Lower leg skin (tissue), 4 donors: ENCODE measurements at regions not wholly inside any gene's neighbourhood (a gene's known extent, or its start where the extent isn't known, plus 50 kb on each side); places are given as distances from the start of the nearest gene placed in this dataset.
A peak's percentile ranks its signal among the peaks of the same experiment; 100 is the strongest.

Experiments
- DNase-seq, 2 donors: peaks; one replicate each; pipeline ENCODE4 v3.0.0-alpha.2; 2019; ENCODE audit warnings: low spot score in 2 of 2
- H3K4me3 ChIP-seq: fragments of 200-600 bp; sonication (generic); 2 replicates; pipeline ENCODE4 v1.5.1; 2017; ENCODE audit warnings: mild to moderate bottlenecking, low read depth; ENCODE audit not compliant: poor library complexity, severe bottlenecking
- CTCF ChIP-seq, 3 donors: fragments of 450-650 bp; IDR thresholded peaks; one replicate each; pipeline ENCODE4 v1.5.1; 2016; ENCODE audit warnings: antibody characterized with exemption in 3 of 3, mild to moderate bottlenecking in 3 of 3, moderate library complexity in 2 of 3
- POLR2A ChIP-seq, 2 donors: fragments of 450-650 bp; IDR thresholded peaks; one replicate each; pipeline ENCODE4 v1.6.1; 2016 to 2017; ENCODE audit warnings: antibody characterized with exemption in 2 of 2, mild to moderate bottlenecking in 1 of 2, moderate library complexity in 1 of 2
- WGBS, 2 donors: methylation state at CpG; one replicate each; pipeline ENCODE4 v1.1.5; 2018; 5-methylcytosine and 5-hydroxymethylcytosine counted together
- intact Hi-C: fragments of 100-400 bp; cut with DNase I; formaldehyde crosslinking; loops from one replicate; pipeline ENCODE4 v1.15.0; 2023; ENCODE audit warnings: low total_unique reads

- no peak for DNase-seq
- no peak overlapping the region for H3K4me3 ChIP-seq
- WGBS, 2 donors: 82% methylated on average over 9 of the region's 9 CpGs
- TF ChIP-seq POLR2A (IDR thresholded peaks at IDR 0.05) (no peak), CTCF (IDR thresholded peaks at IDR 0.05) (no peak)
- intact Hi-C loops: no loop called here
Observed at GRCh38 chr5:15384176-15384575, 115.8 kb upstream of the FBXL7 start.

DNA sequence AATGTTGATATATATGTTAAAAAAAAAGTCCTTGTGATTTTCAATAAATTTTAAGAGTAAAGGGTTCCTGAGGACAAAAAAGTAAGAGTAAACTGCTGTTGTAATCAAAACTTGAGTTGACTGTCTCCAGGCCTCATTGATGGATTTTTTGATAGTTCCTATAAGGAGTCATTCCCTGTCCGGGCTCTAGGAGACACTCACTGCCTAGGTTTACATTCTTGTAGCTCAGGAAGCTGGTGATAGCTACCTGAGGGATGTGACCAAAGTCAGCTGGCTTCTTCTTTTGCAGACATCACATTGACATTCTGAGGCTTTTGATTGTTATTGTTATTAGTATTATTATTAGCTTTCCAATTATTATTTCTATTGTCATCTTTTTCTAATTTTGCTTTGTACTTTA is 116.5 kb upstream of the FBXL7 start:
- no peak for DNase-seq
- intact Hi-C loops: no loop called here
- TF ChIP-seq CTCF (IDR thresholded peaks at IDR 0.05) (no peak), POLR2A (IDR thresholded peaks at IDR 0.05) (no peak)
- WGBS, 2 donors: 50 to 65% methylated on average over 1 of the region's 1 CpG
- H3K4me3 ChIP-seq: no peak overlapping the region

GRCh38 chr5:15383021-15383420 is 117.0 kb upstream of the FBXL7 start:
- no peak overlapping the region for H3K4me3 ChIP-seq
- intact Hi-C loops: no loop called here
- DNase-seq: no peak
- no peak for TF ChIP-seq POLR2A (IDR thresholded peaks at IDR 0.05)
- TF ChIP-seq CTCF (IDR thresholded peaks at IDR 0.05): no peak
- WGBS, 2 donors: 93% methylated on average over 3 of the region's 3 CpGs

DNA sequence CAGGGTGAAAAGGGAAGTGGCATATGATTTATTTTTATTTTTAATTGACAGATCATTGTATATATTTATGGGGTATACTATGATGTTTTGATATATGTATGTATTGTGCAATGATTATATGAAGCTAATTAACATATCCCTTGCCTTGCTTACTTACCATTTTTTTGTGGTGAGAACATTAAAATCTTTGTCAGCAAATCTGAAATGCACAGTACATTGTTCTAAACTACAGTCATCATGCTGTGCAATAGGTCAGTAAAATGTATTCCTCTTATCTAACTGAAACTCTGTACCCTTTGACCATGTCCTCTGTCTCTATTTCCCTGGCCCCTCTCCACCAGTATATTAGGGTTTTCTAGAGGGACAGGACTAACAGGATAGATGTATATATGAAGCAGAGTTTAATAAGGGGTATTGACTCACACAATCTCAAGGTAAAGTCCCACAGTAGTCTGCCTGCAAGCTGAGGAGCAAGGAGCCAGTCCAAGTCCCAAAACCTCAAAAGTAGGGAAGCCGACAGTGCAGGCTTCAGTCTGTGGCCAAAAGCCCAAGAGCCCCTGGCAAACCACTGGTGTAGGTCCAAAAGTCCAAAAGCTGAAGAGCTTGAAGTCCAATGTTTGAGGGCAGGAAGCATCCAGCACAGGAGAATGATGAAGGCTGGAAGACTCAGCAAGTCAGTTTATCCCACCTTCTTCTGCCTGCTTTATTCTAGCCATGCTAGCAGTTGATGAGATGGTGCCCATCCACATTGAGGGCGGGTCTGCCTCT is 122.2 kb upstream of the FBXL7 start:
- no peak overlapping the region for H3K4me3 ChIP-seq
- DNase-seq: no peak
- 77 to 85% methylated on average over 2 of the region's 2 CpGs for WGBS, 2 donors
- intact Hi-C loops: no loop called here
- TF ChIP-seq CTCF (IDR thresholded peaks at IDR 0.05) (no peak), POLR2A (IDR thresholded peaks at IDR 0.05) (no peak)

DNA sequence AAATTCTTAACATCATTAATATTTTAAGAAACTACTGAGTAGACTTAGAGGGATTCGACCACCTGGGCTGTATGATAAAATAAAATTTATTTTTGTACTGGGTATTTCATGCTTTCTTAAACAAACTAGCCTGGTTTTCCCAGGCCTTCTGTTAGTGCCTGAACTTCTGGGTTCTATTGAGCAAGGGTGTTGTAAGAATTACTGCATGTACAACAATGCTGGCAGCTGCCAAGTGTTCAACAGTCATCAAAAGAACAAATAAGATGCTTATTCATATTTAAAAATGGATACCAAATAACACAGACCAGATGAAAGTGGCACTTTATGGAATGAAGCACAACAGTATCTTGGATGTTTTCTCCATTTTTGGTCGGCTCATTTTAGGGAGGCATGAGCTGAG is 123.2 kb upstream of the FBXL7 start:
- 74 to 75% methylated on average over 2 of the region's 2 CpGs for WGBS, 2 donors
- peak in 1 of 2 donors; percentile 24 for DNase-seq
- intact Hi-C loops: no loop called here
- no peak for TF ChIP-seq CTCF (IDR thresholded peaks at IDR 0.05)
- TF ChIP-seq POLR2A (IDR thresholded peaks at IDR 0.05): no peak
- H3K4me3 ChIP-seq: no peak overlapping the region

DNA sequence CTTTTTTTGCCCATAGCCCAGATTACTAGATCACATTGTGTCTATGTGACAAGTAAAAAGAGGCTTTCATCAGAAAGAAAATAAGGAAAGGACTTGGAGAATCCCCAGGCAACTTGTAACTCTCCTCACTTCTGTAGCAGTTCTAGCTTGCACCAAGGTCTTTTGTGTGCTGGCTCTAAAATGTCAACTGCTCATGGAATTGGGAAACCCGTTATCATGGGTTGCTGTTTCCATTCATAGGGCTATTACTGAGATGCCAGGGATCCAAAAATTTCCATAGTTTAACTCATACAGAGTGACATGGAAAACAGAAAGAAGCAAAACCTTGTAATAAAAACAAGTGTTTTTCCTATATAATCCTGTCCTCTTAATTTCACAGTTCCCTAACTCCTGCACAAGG is 123.9 kb upstream of the FBXL7 start:
- no peak for DNase-seq
- intact Hi-C loops: no loop called here
- no peak overlapping the region for H3K4me3 ChIP-seq
- TF ChIP-seq POLR2A (IDR thresholded peaks at IDR 0.05) (no peak), CTCF (IDR thresholded peaks at IDR 0.05) (no peak)
- 78 to 86% methylated on average over 1 of the region's 1 CpG for WGBS, 2 donors
